ENCODE measurements at regions not wholly inside any gene's neighbourhood (a gene's known extent, or its start where the extent isn't known, plus 50 kb on each side); places are given as distances from the start of the nearest gene placed in this dataset.

DNA sequence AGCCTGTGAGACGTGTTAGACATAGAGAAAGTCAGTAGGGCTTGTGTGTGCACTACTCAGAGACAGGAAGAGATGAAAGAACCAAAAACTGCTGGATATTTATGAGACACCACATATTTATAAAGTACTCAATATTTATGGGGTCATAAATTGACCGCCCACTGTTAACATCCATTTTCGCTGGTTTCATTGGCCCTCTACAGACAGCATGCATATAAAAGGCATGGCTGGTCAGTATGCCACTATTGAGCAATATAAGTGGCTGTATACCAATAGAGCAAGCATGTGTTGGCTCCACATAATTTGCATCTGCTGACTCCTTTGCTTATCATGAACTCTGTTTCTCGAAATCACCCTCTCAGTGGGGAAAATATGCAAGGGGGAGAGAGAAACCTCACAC lies 110.3 kb upstream of the BTN3A2 start:
- Histone ChIP-seq H2AFZ (ENCODE audit: low read length) (no peak overlapping the region), H3K79me1 (ENCODE audit: insufficient read depth, low read depth, low read length, poor library complexity, severe bottlenecking) (no peaks in the 10 kb centered on the region), H2BK12ac (ENCODE audit: insufficient read length, low read depth, low read length) (no peak overlapping the region), H3K4ac (ENCODE audit: low read depth, low read length) (no peak overlapping the region), H4K5ac (ENCODE audit: insufficient read length, low read depth, low read length) (no peak overlapping the region), H3K23ac (ENCODE audit: insufficient read length, low read depth, low read length) (no peak overlapping the region), H2BK15ac (ENCODE audit: low read depth, low read length) (no peak overlapping the region), H3K9me3 (ENCODE audit: control insufficient read depth, low read depth, low read length) (no peaks in the 10 kb centered on the region), H3T11ph (ENCODE audit: low read length) (no peak overlapping the region), H3K56ac (ENCODE audit: insufficient read length, low read depth, low read length) (no peak overlapping the region), H3K27ac (ENCODE audit: insufficient read length, low read depth, low read length) (no peak overlapping the region), H2BK5ac (ENCODE audit: insufficient read length, low read length) (no peak overlapping the region), H2BK20ac (ENCODE audit: low read depth, low read length, poor library complexity, severe bottlenecking) (no peak overlapping the region), H2BK120ac (ENCODE audit: low read depth, low read length, poor library complexity, severe bottlenecking) (no peak overlapping the region), H3K14ac (ENCODE audit: insufficient read depth, low read length) (no peak overlapping the region), H3K27me3 (ENCODE audit: insufficient read depth, low read length) (no peaks in the 10 kb centered on the region), H4K91ac (ENCODE audit: insufficient read length, low read depth, low read length) (no peak overlapping the region), H4K20me1 (ENCODE audit: control insufficient read depth, insufficient read depth, insufficient read length) (peaks cover 3% of the 10 kb centered on the region), H3K9ac (ENCODE audit: extremely low read depth, insufficient read length, low read length) (no peak overlapping the region), H3K79me2 (ENCODE audit: insufficient read depth, low read length) (no peaks in the 10 kb centered on the region), H4K8ac (replicated peaks; ENCODE audit: insufficient read length, low read depth, low read length) (no peak overlapping the region), H3K23me2 (ENCODE audit: insufficient read length, low read depth, low read length, poor library complexity, severe bottlenecking) (peaks cover 2% of the 10 kb centered on the region), H2AK5ac (ENCODE audit: insufficient read length, low read length) (no peak overlapping the region), H3K18ac (ENCODE audit: insufficient read length, low read depth, low read length) (no peak overlapping the region), H3K4me2 (ENCODE audit: insufficient read depth, insufficient read length, low read length) (no peak overlapping the region), H3K4me1 (ENCODE audit: insufficient read depth, low read length) (peaks cover 2% of the 10 kb centered on the region; the same call in 1 of the 2 replicates)
- TF ChIP-seq, protein P1, sequence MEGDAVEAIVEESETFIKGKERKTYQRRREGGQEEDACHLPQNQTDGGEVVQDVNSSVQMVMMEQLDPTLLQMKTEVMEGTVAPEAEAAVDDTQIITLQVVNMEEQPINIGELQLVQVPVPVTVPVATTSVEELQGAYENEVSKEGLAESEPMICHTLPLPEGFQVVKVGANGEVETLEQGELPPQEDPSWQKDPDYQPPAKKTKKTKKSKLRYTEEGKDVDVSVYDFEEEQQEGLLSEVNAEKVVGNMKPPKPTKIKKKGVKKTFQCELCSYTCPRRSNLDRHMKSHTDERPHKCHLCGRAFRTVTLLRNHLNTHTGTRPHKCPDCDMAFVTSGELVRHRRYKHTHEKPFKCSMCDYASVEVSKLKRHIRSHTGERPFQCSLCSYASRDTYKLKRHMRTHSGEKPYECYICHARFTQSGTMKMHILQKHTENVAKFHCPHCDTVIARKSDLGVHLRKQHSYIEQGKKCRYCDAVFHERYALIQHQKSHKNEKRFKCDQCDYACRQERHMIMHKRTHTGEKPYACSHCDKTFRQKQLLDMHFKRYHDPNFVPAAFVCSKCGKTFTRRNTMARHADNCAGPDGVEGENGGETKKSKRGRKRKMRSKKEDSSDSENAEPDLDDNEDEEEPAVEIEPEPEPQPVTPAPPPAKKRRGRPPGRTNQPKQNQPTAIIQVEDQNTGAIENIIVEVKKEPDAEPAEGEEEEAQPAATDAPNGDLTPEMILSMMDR (conservative IDR thresholded peaks at IDR 0.05), result no peak
- WGBS (ENCODE audit: extremely low coverage, insufficient read length, low lambda C conversion rate), result no CpG with 5 or more reads among the region's 4 CpGs
- DNase-seq, result no peak
- Mint-ChIP-seq H3K27ac (0 out of 7 replicates have a peak overlapping the region, but pooled peaks of 1 of the 3 experiments have one; percentile 51), H3K9me3 (no peaks in the 10 kb centered on the region), H3K4me3 (peak overlapping the region in 1 of 2 experiments; percentile 53; a peak in 3 of 5 replicates), H3K27me3 (ENCODE audit: low read depth) (peaks cover 1% of the 10 kb centered on the region; the same call in 1 of the 2 replicates), H3K36me3 (ENCODE audit: insufficient read depth in 1 of 3, low read depth in 3 of 3) (peaks cover 0 to 7% (median 4%) of the 10 kb centered on the region in 3 experiments; a peak in 3 of 7 replicates), H3K4me1 (peaks cover 28 to 34% of the 10 kb centered on the region in 2 experiments)

Measured in H9 (cell line).